VCaP (cell line): ENCODE measurements at regions not wholly inside any gene's neighbourhood (a gene's known extent, or its start where the extent isn't known, plus 50 kb on each side); places are given as distances from the start of the nearest gene placed in this dataset.

Experiments
- H3K27ac ChIP-seq: fragments of 450-650 bp; 2 replicates; pipeline ENCODE4 v1.5.1; 2017
- TF ChIP-seq, protein P1 (sequence below): fragments of 450-650 bp; conservative IDR thresholded peaks from 2 replicates; pipeline ENCODE4 v1.5.1; 2017; ENCODE audit warnings: mild to moderate bottlenecking, moderate library complexity

DNA sequence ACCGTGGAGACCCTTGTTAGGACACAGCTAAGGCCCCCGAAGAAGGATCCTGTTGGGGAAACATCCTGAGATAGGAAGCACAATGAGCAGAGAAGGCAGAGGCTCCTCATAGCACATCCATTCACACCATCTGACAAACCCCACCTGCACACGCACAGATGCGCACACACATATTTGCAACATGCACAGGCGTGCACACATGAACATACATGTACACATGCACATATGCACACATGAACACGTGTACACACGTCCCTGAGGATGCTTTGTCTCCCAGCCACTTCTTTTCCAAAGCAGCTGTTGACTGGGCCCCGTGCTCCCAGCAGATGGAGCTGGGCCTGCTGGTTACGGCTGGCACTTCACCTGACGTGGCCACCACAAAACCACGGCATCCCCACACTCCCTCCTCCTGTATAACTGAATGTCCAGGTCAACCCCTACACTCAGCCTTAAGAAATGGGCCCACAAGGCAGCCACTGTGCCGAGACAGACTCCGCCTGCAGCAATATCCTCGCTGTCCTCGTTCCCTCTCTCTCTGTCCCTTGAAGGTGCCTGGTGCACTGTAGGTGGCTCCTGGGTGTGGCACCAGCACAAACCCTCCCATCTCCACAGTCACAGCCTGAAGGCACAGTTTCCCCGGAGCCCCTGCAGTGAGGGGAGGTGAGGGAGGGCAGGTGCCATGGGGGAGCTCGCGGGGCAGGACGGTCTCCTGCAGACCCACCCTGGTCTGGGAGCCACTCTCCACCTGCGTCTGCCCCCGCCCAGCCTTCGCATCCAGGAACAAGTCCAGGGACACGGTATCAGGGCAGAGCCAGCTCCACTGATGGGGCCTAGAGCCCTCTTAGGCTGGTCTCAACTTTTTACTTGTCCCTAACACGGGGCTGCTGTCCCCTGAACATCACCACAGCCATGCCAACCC, 183.0 kb downstream of the RBFOX3 start:
- no peak overlapping the region for H3K27ac ChIP-seq
- TF ChIP-seq, protein P1, sequence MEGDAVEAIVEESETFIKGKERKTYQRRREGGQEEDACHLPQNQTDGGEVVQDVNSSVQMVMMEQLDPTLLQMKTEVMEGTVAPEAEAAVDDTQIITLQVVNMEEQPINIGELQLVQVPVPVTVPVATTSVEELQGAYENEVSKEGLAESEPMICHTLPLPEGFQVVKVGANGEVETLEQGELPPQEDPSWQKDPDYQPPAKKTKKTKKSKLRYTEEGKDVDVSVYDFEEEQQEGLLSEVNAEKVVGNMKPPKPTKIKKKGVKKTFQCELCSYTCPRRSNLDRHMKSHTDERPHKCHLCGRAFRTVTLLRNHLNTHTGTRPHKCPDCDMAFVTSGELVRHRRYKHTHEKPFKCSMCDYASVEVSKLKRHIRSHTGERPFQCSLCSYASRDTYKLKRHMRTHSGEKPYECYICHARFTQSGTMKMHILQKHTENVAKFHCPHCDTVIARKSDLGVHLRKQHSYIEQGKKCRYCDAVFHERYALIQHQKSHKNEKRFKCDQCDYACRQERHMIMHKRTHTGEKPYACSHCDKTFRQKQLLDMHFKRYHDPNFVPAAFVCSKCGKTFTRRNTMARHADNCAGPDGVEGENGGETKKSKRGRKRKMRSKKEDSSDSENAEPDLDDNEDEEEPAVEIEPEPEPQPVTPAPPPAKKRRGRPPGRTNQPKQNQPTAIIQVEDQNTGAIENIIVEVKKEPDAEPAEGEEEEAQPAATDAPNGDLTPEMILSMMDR = no peak; the same call in 1 of the 2 replicates

DNA sequence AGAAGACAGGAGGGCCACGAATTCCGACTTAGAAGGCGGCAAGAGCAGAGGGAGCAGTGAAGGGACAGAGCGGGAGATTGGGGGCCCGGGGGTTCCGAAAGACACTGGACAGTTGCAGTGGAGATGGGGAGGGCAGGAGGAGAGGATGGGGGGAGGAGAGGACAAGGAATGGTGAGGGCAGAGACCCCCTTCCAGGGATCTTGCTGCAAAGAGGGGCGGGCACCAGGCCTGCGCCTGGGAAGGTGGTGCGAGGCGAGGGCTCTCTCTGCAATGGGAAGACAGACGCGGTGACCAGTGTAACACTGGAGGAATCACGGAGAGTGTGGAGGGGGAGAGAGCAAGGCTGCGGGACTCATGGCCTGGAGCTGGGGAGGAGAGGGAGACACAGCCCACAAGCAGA, 185.2 kb downstream of the RBFOX3 start:
- TF ChIP-seq, protein P1 = no peak
- H3K27ac ChIP-seq = no peak overlapping the region

DNA sequence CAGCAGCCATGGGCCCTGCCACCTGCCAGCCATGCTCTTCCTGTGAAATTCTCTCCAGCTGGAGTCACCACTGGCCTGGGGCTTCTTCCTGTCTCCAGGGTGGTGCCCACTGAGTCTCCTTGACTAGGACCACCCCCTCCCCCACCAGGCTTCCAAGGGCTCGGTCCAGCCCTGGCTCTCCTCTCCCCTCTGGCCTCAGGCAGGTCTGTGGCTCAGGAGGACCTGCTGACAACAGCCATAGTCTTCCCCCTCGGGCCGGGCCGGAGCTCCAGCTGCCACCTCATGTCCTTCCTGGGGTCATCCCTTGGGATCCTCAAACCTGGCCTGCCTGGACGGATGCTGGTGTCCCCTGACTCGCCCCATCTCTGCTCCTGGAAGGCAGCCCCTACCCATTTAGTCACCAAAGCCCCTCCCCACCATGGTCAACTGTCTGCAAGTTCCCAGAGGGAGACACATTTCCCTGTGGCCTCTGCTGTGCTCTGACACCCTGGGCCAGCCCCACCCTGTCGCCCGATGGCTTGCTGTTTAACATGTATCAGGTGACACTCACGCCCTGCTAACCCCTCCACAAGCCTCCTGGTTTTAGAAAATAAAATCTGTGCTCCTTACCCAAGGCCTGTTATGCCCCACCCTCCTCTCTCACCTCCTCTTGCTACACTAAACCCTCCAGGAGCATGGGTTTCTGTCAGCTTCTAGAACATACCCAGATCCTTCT, 186.2 kb downstream of the RBFOX3 start:
- TF ChIP-seq, protein P1 = no peak
- no peak overlapping the region for H3K27ac ChIP-seq

DNA sequence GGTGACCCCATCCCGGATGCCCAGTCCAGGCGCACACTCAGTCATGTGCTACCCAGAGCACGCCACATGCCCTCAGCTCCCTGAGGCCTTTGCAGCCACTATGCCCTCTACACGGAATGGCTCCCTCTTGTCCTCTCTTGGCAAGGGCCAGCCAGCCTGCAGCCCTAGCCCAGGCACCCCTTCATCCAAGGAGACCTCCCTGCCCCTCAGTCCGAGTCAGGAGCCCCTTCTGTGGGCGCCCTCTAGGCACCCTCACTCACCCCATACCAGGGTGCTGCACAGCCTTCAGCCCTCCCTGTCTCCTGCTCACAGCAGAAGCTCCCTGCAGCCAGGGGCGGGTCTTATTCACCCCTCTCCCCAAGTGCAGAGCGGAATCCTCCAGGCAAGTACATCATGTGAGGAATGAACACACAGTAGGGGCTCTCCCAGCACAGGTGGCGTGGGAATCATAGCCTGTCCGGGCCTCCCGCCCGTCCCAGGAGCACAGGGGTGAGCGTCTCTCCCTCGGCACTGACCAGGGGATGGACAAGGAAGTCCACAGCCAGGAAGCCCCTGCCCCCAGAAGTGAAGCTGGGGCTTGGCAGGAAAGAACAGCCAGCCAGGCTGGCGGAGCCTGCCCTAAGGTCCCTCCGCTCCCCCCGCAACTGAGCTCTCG, 186.9 kb downstream of the RBFOX3 start:
- no peak overlapping the region for H3K27ac ChIP-seq
- TF ChIP-seq, protein P1 = no peak

DNA sequence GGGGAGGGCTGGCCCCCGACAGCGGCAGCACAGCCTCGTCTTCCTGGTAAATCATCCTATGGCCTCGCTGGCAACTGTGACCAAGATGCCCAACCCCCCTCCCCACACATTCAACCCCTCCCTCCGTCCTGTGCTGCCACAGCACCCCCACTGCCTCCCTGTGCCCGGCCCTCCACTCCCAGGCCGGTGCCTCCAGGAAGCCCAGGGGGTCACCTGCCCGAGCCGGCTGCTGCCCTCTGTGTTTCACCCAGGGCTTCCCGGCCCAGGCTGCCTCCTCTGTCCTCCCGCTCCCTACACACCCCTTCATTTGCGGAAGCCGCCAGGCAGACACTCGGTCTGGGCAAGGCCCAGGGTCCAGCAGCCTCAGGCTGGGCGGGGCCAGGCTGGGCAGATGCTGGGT, 188.6 kb downstream of the RBFOX3 start:
- H3K27ac ChIP-seq = no peak overlapping the region
- TF ChIP-seq, protein P1 = no peak

DNA sequence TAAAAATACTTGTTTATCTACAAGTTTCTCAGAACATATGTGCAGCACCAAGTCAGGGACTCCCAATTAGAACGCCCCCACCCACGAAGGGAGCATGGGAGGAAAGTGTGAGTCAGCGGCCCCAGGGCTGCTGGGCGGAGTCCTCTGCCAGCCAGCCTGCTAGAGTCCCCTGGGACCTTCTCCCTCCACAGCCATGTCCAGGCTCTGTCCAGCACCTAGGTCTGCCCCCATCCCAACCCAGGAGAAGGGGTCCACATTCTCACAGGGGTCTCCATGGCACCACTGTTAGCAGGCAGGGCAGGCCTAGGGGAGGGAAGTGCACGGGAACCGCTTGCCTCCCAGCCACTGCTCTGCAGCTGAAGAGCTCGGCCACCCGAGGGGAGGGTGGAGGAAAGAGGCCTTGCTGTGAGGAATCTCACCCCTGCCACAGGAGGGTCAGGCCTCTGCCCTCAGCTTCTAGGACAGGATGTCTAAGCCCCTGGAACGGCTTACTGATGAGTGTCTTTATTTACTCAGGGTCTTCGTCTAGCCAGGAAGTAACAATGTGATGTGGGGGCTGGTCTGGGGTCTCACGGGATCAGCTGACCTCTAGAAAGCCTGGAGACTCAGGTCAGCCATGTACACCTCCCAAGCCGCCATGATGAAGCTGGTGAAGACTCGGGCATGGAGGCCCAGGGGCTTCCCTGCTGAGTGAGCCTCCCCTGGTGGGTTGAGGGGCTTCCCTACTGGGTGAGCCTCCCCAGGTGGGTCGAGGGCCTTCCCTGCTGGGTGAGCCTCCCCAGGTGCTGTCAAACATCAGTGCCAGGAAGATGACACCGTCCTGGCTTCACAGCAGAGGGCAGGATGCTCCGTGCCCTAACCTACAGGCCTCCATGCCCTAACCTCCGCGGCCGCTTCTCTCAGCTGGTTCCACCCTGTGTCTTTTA, 190.3 kb downstream of the RBFOX3 start:
- no peak overlapping the region for H3K27ac ChIP-seq
- TF ChIP-seq, protein P1 = no peak
